OCI-LY1 (cell line): ENCODE measurements at regions not wholly inside any gene's neighbourhood (a gene's known extent, or its start where the extent isn't known, plus 50 kb on each side); places are given as distances from the start of the nearest gene placed in this dataset.

Source experiments
- H2AFZ ChIP-seq: fragments of 200-600 bp; sonication (generic), shearing (Covaris generic); 2 replicates; pipeline ENCODE4 v1.6.0; 2014; ENCODE audit warnings: antibody characterized with exemption, mild to moderate bottlenecking, low read length
- H3F3A ChIP-seq: fragments of 200-600 bp; sonication (generic), shearing (Covaris generic); 2 replicates; pipeline ENCODE4 v1.6.0; 2014; ENCODE audit warnings: mild to moderate bottlenecking, antibody characterized with exemption, low read length, moderate library complexity; ENCODE audit not compliant: insufficient read depth
- H3K27ac ChIP-seq: fragments of 200-600 bp; sonication (generic); 2 replicates; pipeline ENCODE4 v1.5.1; 2014; ENCODE audit warnings: low read length, mixed run types, mild to moderate bottlenecking, low read depth; ENCODE audit not compliant: poor library complexity, severe bottlenecking
- H3K27me3 ChIP-seq: fragments of 200-600 bp; sonication (generic); 2 replicates; pipeline ENCODE4 v1.6.0; 2014; ENCODE audit warnings: antibody characterized with exemption, mild to moderate bottlenecking, low read length, moderate library complexity; ENCODE audit not compliant: insufficient read depth
- H3K36me3 ChIP-seq: fragments of 200-600 bp; sonication (generic); 2 replicates; pipeline ENCODE4 v1.6.1; 2014; ENCODE audit warnings: mild to moderate bottlenecking, antibody characterized with exemption, low read length, moderate library complexity, mixed read lengths; ENCODE audit not compliant: insufficient read depth
- H3K4me1 ChIP-seq: fragments of 200-600 bp; sonication (generic); 2 replicates; pipeline ENCODE4 v1.5.1; 2014; ENCODE audit warnings: mild to moderate bottlenecking, low read length, moderate library complexity; ENCODE audit not compliant: insufficient read depth, severe bottlenecking
- H3K4me2 ChIP-seq: fragments of 200-600 bp; sonication (generic), shearing (Covaris generic); 2 replicates; pipeline ENCODE4 v1.6.1; 2014; ENCODE audit warnings: low read length
- H3K4me3 ChIP-seq: fragments of 200-600 bp; sonication (generic); 2 replicates; pipeline ENCODE4 v1.5.1; 2014; ENCODE audit warnings: low read length, low read depth, mild to moderate bottlenecking, mixed read lengths; ENCODE audit not compliant: poor library complexity, severe bottlenecking
- H3K79me2 ChIP-seq: fragments of 200-600 bp; shearing (Covaris generic); 2 replicates; pipeline ENCODE4 v1.6.1; 2016; ENCODE audit warnings: mixed run types, low read length, mixed read lengths; ENCODE audit not compliant: insufficient read depth
- H3K9ac ChIP-seq: fragments of 200-600 bp; sonication (generic), shearing (Covaris generic); 2 replicates; pipeline ENCODE4 v1.6.1; 2014; ENCODE audit warnings: mild to moderate bottlenecking, low read length, mixed read lengths
- H3K9me2 ChIP-seq: fragments of 200-600 bp; sonication (generic), shearing (Covaris generic); 2 replicates; pipeline ENCODE4 v1.6.1; 2014; ENCODE audit warnings: low read depth, mild to moderate bottlenecking, low read length, mixed read lengths
- H3K9me3 ChIP-seq: fragments of 200-600 bp; shearing (Covaris generic); 2 replicates; pipeline ENCODE4 v1.6.1; 2014; ENCODE audit warnings: low read length, mixed read lengths
- H4K20me1 ChIP-seq: fragments of 200-600 bp; sonication (generic), shearing (Covaris generic); 2 replicates; pipeline ENCODE4 v1.6.0; 2016; ENCODE audit warnings: mild to moderate bottlenecking, low read length; ENCODE audit not compliant: insufficient read depth
- CTCF ChIP-seq: fragments of 200-600 bp; sonication (generic), shearing (Covaris generic); IDR thresholded peaks from 2 replicates; pipeline ENCODE4 v1.5.1; 2017; ENCODE audit warnings: mild to moderate bottlenecking, antibody characterized with exemption, low read length, moderate library complexity, mixed read lengths
- EZH2 ChIP-seq: fragments of 200-600 bp; sonication (generic), shearing (Covaris generic); IDR thresholded peaks from 2 replicates; pipeline ENCODE4 v1.8.0; 2017; ENCODE audit warnings: borderline replicate concordance, mixed run types, mild to moderate bottlenecking, antibody characterized with exemption, low read length, moderate library complexity, mixed read lengths

DNA sequence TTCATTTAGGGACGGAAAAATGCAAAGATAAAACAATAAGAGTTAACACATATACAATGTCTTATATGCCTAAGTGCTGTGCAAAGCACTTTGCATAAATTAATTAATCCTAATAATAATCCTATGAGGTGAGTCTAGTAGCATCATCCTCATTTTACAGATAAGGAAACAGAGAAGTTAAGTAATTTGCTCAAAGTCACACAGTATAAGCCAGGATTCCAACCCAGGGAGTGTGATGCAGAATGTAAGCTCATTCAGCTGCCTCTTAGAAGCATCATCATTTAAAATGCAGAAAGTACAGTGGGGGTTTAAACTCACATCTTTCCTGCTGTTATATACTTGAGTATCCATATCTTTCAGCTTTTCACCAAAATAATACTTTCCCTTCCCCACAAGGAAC lies 203.7 kb downstream of the LARP7 start:
- no peak overlapping the region for H3K9ac ChIP-seq
- no peaks in the 10 kb centered on the region for H3F3A ChIP-seq
- no peak overlapping the region for H3K27ac ChIP-seq
- no peak overlapping the region for H2AFZ ChIP-seq
- no peaks in the 10 kb centered on the region for H4K20me1 ChIP-seq
- H3K79me2 ChIP-seq: no peaks in the 10 kb centered on the region
- no peaks in the 10 kb centered on the region for H3K9me3 ChIP-seq
- no peak overlapping the region for H3K4me3 ChIP-seq
- H3K27me3 ChIP-seq: no peaks in the 10 kb centered on the region
- TF ChIP-seq EZH2: no peak
- no peak for TF ChIP-seq CTCF
- no peaks in the 10 kb centered on the region for H3K4me1 ChIP-seq
- H3K4me2 ChIP-seq: no peak overlapping the region
- no peaks in the 10 kb centered on the region for H3K36me3 ChIP-seq
- no peaks in the 10 kb centered on the region for H3K9me2 ChIP-seq

DNA sequence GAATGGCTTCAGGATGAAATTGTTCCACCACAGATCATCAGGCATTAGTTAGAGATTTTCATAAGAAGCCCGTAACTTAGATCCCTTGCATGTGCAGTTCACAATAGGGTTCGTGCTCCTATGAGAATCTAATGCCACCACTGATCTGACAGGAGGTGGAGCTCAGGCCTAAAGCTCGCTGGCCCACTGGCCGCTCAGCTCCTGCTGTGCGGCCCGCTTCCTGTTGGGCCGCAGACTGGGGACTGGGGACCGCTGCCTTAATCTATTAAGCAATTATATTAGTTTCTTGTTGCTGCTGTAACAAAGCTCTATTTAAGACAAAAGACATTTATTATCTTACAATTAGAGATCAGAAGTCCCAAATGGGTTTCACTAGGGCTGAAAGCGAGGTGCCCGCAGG lies 205.6 kb downstream of the LARP7 start:
- Histone ChIP-seq H3K79me2 (no peaks in the 10 kb centered on the region), H3K4me2 (no peak overlapping the region), H3K9me2 (no peaks in the 10 kb centered on the region), H3F3A (no peaks in the 10 kb centered on the region), H4K20me1 (no peaks in the 10 kb centered on the region), H3K4me1 (no peaks in the 10 kb centered on the region), H3K27me3 (no peaks in the 10 kb centered on the region), H3K27ac (no peak overlapping the region), H3K4me3 (no peak overlapping the region), H3K9me3 (no peaks in the 10 kb centered on the region), H3K9ac (no peak overlapping the region), H3K36me3 (no peaks in the 10 kb centered on the region), H2AFZ (no peak overlapping the region)
- no peak for TF ChIP-seq EZH2
- TF ChIP-seq CTCF: no peak

DNA sequence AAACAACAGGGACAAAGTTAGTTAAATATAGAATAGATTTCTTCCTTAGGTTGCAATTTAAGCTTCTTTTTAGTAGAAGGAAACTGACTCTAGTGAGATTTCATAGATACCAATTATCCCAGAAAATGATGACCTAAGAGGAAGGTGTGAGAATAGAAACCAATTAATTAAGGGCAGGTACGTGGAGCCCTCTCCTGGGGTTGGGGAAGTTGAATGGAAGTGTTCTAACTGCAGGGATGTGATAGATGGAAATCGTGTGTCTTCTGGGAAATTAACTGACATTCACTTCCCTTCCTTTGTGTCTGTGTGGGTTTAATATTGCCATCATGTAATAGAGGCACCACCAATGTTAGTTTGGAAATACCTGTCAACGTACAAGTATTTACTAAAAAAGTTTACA lies 204.1 kb upstream of the ANK2 start:
- H3K4me3 ChIP-seq: no peak overlapping the region
- no peak overlapping the region for H3K4me2 ChIP-seq
- no peaks in the 10 kb centered on the region for H4K20me1 ChIP-seq
- no peaks in the 10 kb centered on the region for H3K27me3 ChIP-seq
- no peaks in the 10 kb centered on the region for H3K79me2 ChIP-seq
- H2AFZ ChIP-seq: no peak overlapping the region
- H3F3A ChIP-seq: no peaks in the 10 kb centered on the region
- TF ChIP-seq CTCF (no peak), EZH2 (no peak)
- no peaks in the 10 kb centered on the region for H3K9me2 ChIP-seq
- H3K9me3 ChIP-seq: no peaks in the 10 kb centered on the region
- no peaks in the 10 kb centered on the region for H3K4me1 ChIP-seq
- H3K9ac ChIP-seq: no peak overlapping the region
- H3K27ac ChIP-seq: no peak overlapping the region
- H3K36me3 ChIP-seq: no peaks in the 10 kb centered on the region
